Jurkat, Clone E6-1 (cell line): ENCODE measurements at regions not wholly inside any gene's neighbourhood (a gene's known extent, or its start where the extent isn't known, plus 50 kb on each side); places are given as distances from the start of the nearest gene placed in this dataset.
"Not testable (repeated sequence)": the region's sequence is repeated elsewhere in the genome, so short reads cannot be mapped to it uniquely, and the experiment has no call there.

ENCODE experiments used
- DNase-seq: peaks from one replicate; pipeline ENCODE4 v3.0.0-alpha.2; 2011; ENCODE audit warnings: low read depth, low spot score
- H3K4me3 ChIP-seq: 2 replicates; pipeline ENCODE4 v1.5.1; 2011; ENCODE audit warnings: mild to moderate bottlenecking, low read length, control low read depth, moderate library complexity

GRCh38 chr16:66087308-66087707, 279.2 kb upstream of the CDH5 start:
- no peak for DNase-seq
- H3K4me3 ChIP-seq = no peak overlapping the region

GRCh38 chr16:66085651-66086050, 280.8 kb upstream of the CDH5 start:
- H3K4me3 ChIP-seq = no peak overlapping the region
- DNase-seq = no peak

- not testable (repeated sequence) for H3K4me3 ChIP-seq, DNase-seq
Observed at GRCh38 chr16:66084731-66085130, 281.8 kb upstream of the CDH5 start.

GRCh38 chr16:66084306-66084705, 282.2 kb upstream of the CDH5 start:
- no peak for DNase-seq
- H3K4me3 ChIP-seq = no peak overlapping the region

GRCh38 chr16:66083171-66083570, 283.3 kb upstream of the CDH5 start:
- no peak for DNase-seq
- no peak overlapping the region for H3K4me3 ChIP-seq

- DNase-seq = no peak
- no peak overlapping the region for H3K4me3 ChIP-seq
Observed at GRCh38 chr16:66082424-66082823, 284.1 kb upstream of the CDH5 start.

GRCh38 chr16:66081775-66082366, 284.6 kb upstream of the CDH5 start:
- no peak overlapping the region for H3K4me3 ChIP-seq
- DNase-seq = no peak

- no peak overlapping the region for H3K4me3 ChIP-seq
- DNase-seq = no peak
Observed at GRCh38 chr16:66079671-66080334, 286.7 kb upstream of the CDH5 start.

GRCh38 chr16:66070140-66070917, 296.2 kb upstream of the CDH5 start:
- H3K4me3 ChIP-seq = no peak overlapping the region
- no peak for DNase-seq

- H3K4me3 ChIP-seq = no peak overlapping the region
- DNase-seq = no peak
Observed at GRCh38 chr16:66069587-66069986, 296.9 kb upstream of the CDH5 start.

- DNase-seq = no peak
Observed at GRCh38 chr16:66066404-66066803, 300.1 kb upstream of the CDH5 start.

GRCh38 chr16:66065925-66066324, 300.6 kb upstream of the CDH5 start:
- DNase-seq = no peak
- H3K4me3 ChIP-seq = no peak overlapping the region

More at GRCh38 chr16:66066404-66066803, 300.1 kb upstream of the CDH5 start:
- no peak overlapping the region for H3K4me3 ChIP-seq

- no peak overlapping the region for H3K4me3 ChIP-seq
- no peak for DNase-seq
Observed at GRCh38 chr16:66064801-66065530, 301.5 kb upstream of the CDH5 start.

GRCh38 chr16:66058832-66059231, 307.7 kb upstream of the CDH5 start:
- H3K4me3 ChIP-seq = no peak overlapping the region
- DNase-seq = no peak

GRCh38 chr16:66058172-66058691, 308.3 kb upstream of the CDH5 start:
- no peak for DNase-seq
- H3K4me3 ChIP-seq = no peak overlapping the region

GRCh38 chr16:66057057-66057456, 309.4 kb upstream of the CDH5 start:
- DNase-seq = no peak

GRCh38 chr16:66054095-66054494, 312.4 kb upstream of the CDH5 start:
- no peak overlapping the region for H3K4me3 ChIP-seq
- DNase-seq = no peak

More at GRCh38 chr16:66057057-66057456, 309.4 kb upstream of the CDH5 start:
- no peak overlapping the region for H3K4me3 ChIP-seq

- DNase-seq = no peak
- H3K4me3 ChIP-seq = no peak overlapping the region
Observed at GRCh38 chr16:66052745-66053144, 313.7 kb upstream of the CDH5 start.

- DNase-seq = no peak
- H3K4me3 ChIP-seq = no peak overlapping the region
Observed at GRCh38 chr16:66050991-66051390, 315.5 kb upstream of the CDH5 start.
